ENCODE measurements at regions not wholly inside any gene's neighbourhood (a gene's known extent, or its start where the extent isn't known, plus 50 kb on each side); places are given as distances from the start of the nearest gene placed in this dataset.

GRCh38 chr5:117856713-117857112 lies 1131.6 kb downstream of the DTWD2 start:
- 86 to 92% methylated on average over 4 of the region's 4 CpGs for WGBS, 2 donors
- no peak overlapping the region for H3K27ac ChIP-seq

GRCh38 chr5:117837786-117838185 lies 1150.6 kb downstream of the DTWD2 start:
- H3K4me3 ChIP-seq = no peak overlapping the region
- TF ChIP-seq CTCF (IDR thresholded peaks at IDR 0.05) = no peak
- no peak for TF ChIP-seq POLR2A (IDR thresholded peaks at IDR 0.05)
- H3K4me1 ChIP-seq = no peaks in the 10 kb centered on the region
- no peaks in the 10 kb centered on the region for H3K36me3 ChIP-seq
- WGBS, 2 donors = 76 to 79% methylated on average over 4 of the region's 4 CpGs
- H3K27ac ChIP-seq = no peak overlapping the region
- no peak for DNase-seq
- no peaks in the 10 kb centered on the region for H3K27me3 ChIP-seq
- intact Hi-C loops (cut with DNase I) = no loop called here
- no peaks in the 10 kb centered on the region for H3K9me3 ChIP-seq

More at GRCh38 chr5:117856713-117857112, 1131.6 kb downstream of the DTWD2 start:
- Histone ChIP-seq H3K9me3 (no peaks in the 10 kb centered on the region), H3K4me3 (no peak overlapping the region), H3K36me3 (no peaks in the 10 kb centered on the region), H3K27me3 (no peaks in the 10 kb centered on the region), H3K4me1 (no peaks in the 10 kb centered on the region)
- TF ChIP-seq POLR2A (IDR thresholded peaks at IDR 0.05) (no peak), CTCF (IDR thresholded peaks at IDR 0.05) (no peak)
- intact Hi-C loops (cut with DNase I) = no loop called here
- no peak for DNase-seq

GRCh38 chr5:117833691-117834090 lies 1154.7 kb downstream of the DTWD2 start:
- H3K9me3 ChIP-seq = no peaks in the 10 kb centered on the region
- DNase-seq = no peak
- H3K27me3 ChIP-seq = no peaks in the 10 kb centered on the region
- TF ChIP-seq POLR2A (IDR thresholded peaks at IDR 0.05) (no peak), CTCF (IDR thresholded peaks at IDR 0.05) (no peak)
- H3K27ac ChIP-seq = no peak overlapping the region
- no peak overlapping the region for H3K4me3 ChIP-seq
- intact Hi-C loops (cut with DNase I) = no loop called here
- no peaks in the 10 kb centered on the region for H3K4me1 ChIP-seq
- WGBS, 2 donors = 85 to 87% methylated on average over 2 to 4 of the region's 4 CpGs
- no peaks in the 10 kb centered on the region for H3K36me3 ChIP-seq

- no peaks in the 10 kb centered on the region for H3K9me3 ChIP-seq
- TF ChIP-seq POLR2A (IDR thresholded peaks at IDR 0.05) (no peak), CTCF (IDR thresholded peaks at IDR 0.05) (no peak)
- H3K4me3 ChIP-seq = no peak overlapping the region
- intact Hi-C loops (cut with DNase I) = no loop called here
- DNase-seq = no peak
- no peaks in the 10 kb centered on the region for H3K27me3 ChIP-seq
- H3K27ac ChIP-seq = no peak overlapping the region
- 89% methylated on average over 1 of the region's 3 CpGs; no CpG with 5 or more reads in 1 of the 2 donors for WGBS, 2 donors
- H3K36me3 ChIP-seq = no peaks in the 10 kb centered on the region
- H3K4me1 ChIP-seq = no peaks in the 10 kb centered on the region
Observed at GRCh38 chr5:117829646-117830045, 1158.7 kb downstream of the DTWD2 start.

GRCh38 chr5:117813850-117814249 lies 1174.5 kb downstream of the DTWD2 start:
- H3K27ac ChIP-seq = no peak overlapping the region
- TF ChIP-seq POLR2A (IDR thresholded peaks at IDR 0.05) = no peak
- no peak for TF ChIP-seq CTCF (IDR thresholded peaks at IDR 0.05)
- H3K4me1 ChIP-seq = no peaks in the 10 kb centered on the region
- DNase-seq = no peak
- no peak overlapping the region for H3K4me3 ChIP-seq
- no peaks in the 10 kb centered on the region for H3K9me3 ChIP-seq
- no peaks in the 10 kb centered on the region for H3K27me3 ChIP-seq
- no peaks in the 10 kb centered on the region for H3K36me3 ChIP-seq
- intact Hi-C loops (cut with DNase I) = no loop called here
- 74 to 80% methylated on average over 2 of the region's 2 CpGs for WGBS, 2 donors
